NB4 (cell line): ENCODE measurements at regions not wholly inside any gene's neighbourhood (a gene's known extent, or its start where the extent isn't known, plus 50 kb on each side); places are given as distances from the start of the nearest gene placed in this dataset.

Source experiments
- DNase-seq: peaks from one replicate; pipeline ENCODE4 v3.0.0; 2010; ENCODE audit warnings: low read depth
- H3K4me3 ChIP-seq: one replicate; pipeline ENCODE4 v1.5.1; 2011; ENCODE audit warnings: mild to moderate bottlenecking, low read depth, low read length, moderate library complexity
- MYC ChIP-seq: IDR thresholded peaks from 2 replicates; pipeline ENCODE4 v1.6.1; 2011; ENCODE audit warnings: low read depth, low read length
- POLR2A ChIP-seq: IDR thresholded peaks from 2 replicates; pipeline ENCODE4 v1.6.1; 2011; ENCODE audit warnings: mild to moderate bottlenecking; ENCODE audit not compliant: insufficient read length; ENCODE audit errors: extremely low read depth
- TF ChIP-seq, protein P1 (sequence below): IDR thresholded peaks from 2 replicates; pipeline ENCODE4 v1.6.1; 2011; ENCODE audit warnings: low read depth, low read length
- TF ChIP-seq, protein P2 (sequence below): IDR thresholded peaks from one replicate; pipeline ENCODE4 v1.5.1; 2012; ENCODE audit warnings: low read depth, low read length

DNA sequence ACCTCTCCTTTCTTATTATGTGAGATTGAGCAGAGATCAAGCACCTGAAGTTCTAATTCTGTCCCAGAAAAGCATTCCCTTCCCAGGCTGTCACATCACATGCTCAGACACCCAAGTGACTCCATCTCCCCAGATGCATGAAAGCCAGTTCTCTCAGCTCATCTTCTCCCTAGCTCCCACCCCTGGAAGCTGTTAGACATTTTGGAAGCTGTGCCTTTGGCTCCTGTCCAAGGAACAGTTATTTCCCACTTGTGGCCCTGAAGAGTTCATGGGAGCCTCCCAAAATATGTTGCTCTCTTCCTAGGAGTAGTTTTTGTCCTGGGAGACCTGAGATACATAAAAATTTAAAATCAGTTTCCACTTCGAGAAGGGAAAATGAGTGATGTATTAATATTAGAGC, 161.4 kb upstream of the GAS1 start:
- H3K4me3 ChIP-seq, result no peak overlapping the region
- DNase-seq, result no peak
- no peak for TF ChIP-seq MYC

DNA sequence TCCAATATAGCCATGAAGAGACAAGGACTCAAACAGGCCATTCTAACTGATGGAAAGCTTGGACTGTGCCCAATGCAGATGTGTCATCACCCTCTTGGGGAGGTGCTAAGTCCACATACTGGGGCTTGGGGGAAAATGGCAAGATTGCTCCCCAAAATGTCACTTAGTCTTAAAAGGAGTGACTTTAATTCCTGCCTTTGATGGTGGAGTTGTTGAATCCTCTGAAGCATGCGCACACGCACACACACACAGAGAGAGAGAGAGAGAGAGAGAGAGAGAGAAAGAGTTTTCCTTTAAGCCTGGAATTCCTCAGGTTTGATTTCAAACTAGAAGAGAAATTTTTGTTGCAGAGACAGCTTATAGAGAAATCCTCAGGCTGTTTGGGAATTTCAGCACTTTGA, 161.9 kb upstream of the GAS1 start:
- no peak for DNase-seq
- H3K4me3 ChIP-seq, result no peak overlapping the region
- TF ChIP-seq POLR2A (no peak), MYC (no peak)
- TF ChIP-seq, protein P1, sequence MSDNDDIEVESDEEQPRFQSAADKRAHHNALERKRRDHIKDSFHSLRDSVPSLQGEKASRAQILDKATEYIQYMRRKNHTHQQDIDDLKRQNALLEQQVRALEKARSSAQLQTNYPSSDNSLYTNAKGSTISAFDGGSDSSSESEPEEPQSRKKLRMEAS, result no peak
- TF ChIP-seq, protein P2, sequence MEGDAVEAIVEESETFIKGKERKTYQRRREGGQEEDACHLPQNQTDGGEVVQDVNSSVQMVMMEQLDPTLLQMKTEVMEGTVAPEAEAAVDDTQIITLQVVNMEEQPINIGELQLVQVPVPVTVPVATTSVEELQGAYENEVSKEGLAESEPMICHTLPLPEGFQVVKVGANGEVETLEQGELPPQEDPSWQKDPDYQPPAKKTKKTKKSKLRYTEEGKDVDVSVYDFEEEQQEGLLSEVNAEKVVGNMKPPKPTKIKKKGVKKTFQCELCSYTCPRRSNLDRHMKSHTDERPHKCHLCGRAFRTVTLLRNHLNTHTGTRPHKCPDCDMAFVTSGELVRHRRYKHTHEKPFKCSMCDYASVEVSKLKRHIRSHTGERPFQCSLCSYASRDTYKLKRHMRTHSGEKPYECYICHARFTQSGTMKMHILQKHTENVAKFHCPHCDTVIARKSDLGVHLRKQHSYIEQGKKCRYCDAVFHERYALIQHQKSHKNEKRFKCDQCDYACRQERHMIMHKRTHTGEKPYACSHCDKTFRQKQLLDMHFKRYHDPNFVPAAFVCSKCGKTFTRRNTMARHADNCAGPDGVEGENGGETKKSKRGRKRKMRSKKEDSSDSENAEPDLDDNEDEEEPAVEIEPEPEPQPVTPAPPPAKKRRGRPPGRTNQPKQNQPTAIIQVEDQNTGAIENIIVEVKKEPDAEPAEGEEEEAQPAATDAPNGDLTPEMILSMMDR, result no peak

DNA sequence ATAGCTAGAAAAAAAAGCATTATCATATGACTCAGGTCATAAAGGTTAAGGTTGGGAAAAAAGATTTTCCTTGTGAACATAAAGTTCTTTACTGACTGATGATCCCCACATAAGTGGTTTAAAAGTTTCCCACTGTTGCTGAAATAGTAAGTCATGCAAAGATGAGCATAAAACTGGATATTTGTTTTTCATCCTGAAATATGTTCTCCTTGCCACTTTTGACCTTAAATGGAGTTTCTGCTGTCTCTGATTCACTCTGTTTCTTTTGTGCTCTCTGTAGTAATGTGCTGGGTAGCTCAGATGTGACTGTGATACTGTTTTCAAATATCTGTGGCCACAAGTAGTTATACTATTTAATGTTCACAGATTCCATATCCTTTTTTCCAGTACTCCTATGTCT, 162.5 kb upstream of the GAS1 start:
- no peak for DNase-seq
- TF ChIP-seq, protein P2, result no peak
- TF ChIP-seq POLR2A, result no peak
- no peak for TF ChIP-seq MYC
- TF ChIP-seq, protein P1, result no peak
- H3K4me3 ChIP-seq, result no peak overlapping the region

DNA sequence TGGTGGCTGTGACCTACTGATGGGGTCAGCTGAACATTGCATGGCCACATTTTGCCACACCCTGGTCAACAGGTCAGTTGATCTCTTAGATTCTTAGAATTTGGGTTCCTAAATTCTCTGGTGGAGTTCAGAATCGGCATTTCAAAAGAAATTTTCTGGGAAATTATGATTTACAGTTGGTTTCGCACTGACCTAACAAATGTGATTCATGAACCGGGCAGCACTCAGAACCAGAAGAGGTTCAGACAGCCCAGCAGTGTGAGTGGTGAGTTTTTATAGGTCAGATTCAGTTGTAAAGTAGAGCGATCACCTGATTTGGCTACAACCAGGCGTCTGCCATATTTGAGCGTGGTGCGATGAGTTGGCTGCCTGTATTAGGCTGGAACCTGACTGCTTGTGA, 163.7 kb upstream of the GAS1 start:
- H3K4me3 ChIP-seq, result no peak overlapping the region
- TF ChIP-seq, protein P1, result no peak
- TF ChIP-seq, protein P2, result no peak
- TF ChIP-seq MYC, result no peak
- no peak for TF ChIP-seq POLR2A
- DNase-seq, result no peak

DNA sequence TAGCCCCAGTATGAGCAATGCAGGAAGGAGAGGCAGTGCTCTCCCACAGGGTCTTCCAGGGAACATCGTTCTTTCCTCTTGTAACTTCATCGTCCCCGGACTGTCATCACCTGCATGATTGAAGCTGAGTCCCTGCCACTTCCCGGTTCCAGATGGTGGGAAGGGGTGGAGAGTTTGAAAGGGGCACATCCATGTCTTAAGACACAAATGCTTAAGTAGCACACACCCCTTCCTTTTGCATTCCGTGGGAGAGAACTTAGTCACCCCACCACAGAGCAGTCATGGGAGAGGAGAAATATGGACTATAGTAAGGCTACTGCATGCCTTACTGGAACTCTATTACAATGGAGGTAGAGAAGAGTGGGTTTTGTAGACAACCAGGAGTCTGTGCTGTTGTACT, 165.3 kb upstream of the GAS1 start:
- H3K4me3 ChIP-seq, result no peak overlapping the region
- DNase-seq, result no peak
- TF ChIP-seq MYC, result no peak
- TF ChIP-seq, protein P2, result no peak
- TF ChIP-seq, protein P1, result no peak
- no peak for TF ChIP-seq POLR2A

DNA sequence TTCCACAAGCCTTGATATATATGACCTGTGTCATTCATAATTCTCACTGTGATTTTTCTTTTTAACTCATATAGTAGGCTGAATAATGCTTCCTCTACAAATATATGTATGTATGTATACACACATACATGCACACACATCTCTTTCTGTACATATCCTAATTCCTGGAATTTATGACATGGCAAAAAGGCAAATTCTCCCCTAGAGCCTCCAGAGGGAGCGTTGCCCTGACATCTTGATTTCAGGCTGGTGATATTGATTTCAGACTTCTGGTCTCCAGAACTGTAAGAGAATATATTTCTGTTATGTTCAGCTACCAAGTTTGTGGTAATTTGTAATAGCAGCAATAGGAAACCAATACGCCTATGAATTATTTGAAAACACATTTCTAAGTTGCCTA, 166.6 kb upstream of the GAS1 start:
- TF ChIP-seq, protein P2, result no peak
- no peak for TF ChIP-seq MYC
- no peak for TF ChIP-seq POLR2A
- TF ChIP-seq, protein P1, result no peak
- H3K4me3 ChIP-seq, result no peak overlapping the region
- no peak for DNase-seq
